Left renal pelvis (tissue), 4 donors: ENCODE measurements at regions not wholly inside any gene's neighbourhood (a gene's known extent, or its start where the extent isn't known, plus 50 kb on each side); places are given as distances from the start of the nearest gene placed in this dataset.

ENCODE experiments used
- DNase-seq, 4 donors: peaks; one replicate each; pipeline ENCODE4 v3.0.0-alpha.2; 2013; ENCODE audit warnings: low read depth in 4 of 4, low spot score in 3 of 4

GRCh38 chr15:70160267-70160666 lies 62.5 kb upstream of the TLE3 start:
- DNase-seq, result no peak

DNA sequence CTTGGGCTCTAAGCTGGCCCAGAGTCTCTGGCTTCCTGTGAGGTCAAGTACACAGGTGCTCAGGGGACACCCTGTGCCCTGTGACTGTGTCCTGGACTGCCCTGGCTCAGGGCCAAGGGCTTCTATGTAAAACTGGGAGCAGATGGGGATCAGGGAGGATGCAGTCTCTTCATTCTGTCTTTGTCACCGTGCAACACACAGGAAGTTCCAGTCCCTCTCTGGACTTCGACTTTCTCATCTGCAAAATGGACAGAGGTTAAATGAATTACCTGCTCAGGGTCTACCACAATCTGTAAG lies 61.9 kb upstream of the TLE3 start:
- DNase-seq, result no peak

- no peak for DNase-seq
Measured at GRCh38 chr15:70159001-70159712, 61.4 kb upstream of the TLE3 start.

GRCh38 chr15:70158309-70159000 lies 60.7 kb upstream of the TLE3 start:
- no peak for DNase-seq

- no peak for DNase-seq
Measured at GRCh38 chr15:70156671-70157271, 59.1 kb upstream of the TLE3 start.

- DNase-seq, result no peak
Measured at GRCh38 chr15:70154718-70155347, 57.1 kb upstream of the TLE3 start.

GRCh38 chr15:70153921-70154717 lies 56.4 kb upstream of the TLE3 start:
- DNase-seq, result no peak

GRCh38 chr15:70152070-70152480 lies 54.4 kb upstream of the TLE3 start:
- no peak for DNase-seq

GRCh38 chr15:70151462-70151861 lies 53.7 kb upstream of the TLE3 start:
- DNase-seq, result no peak

- no peak for DNase-seq
Measured at GRCh38 chr15:70151003-70151402, 53.3 kb upstream of the TLE3 start.

GRCh38 chr15:70150405-70150747 lies 52.7 kb upstream of the TLE3 start:
- DNase-seq, result no peak

GRCh38 chr15:70149667-70150404 lies 52.1 kb upstream of the TLE3 start:
- no peak for DNase-seq

DNA sequence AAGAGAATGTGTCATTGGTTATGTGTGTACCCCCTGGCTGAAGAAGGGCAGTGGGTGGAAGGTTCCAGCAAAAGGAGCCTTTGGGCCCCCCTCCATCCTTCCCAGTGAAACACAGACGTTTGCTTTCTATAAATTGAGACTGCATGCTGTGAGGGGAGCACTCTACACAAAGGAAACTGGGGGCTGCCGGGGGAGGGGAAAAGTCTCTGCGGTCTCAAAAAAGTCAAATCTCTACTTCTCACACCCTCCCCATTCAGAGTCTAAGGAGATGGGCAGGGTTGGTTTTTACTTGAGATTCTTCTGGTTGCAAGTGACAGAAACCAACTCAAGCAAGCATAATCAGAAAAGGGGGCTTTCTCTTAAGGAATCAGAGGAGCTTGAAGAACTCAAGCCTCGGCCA lies 50.1 kb upstream of the TLE3 start:
- no peak for DNase-seq
